ENCODE measurements at regions not wholly inside any gene's neighbourhood (a gene's known extent, or its start where the extent isn't known, plus 50 kb on each side); places are given as distances from the start of the nearest gene placed in this dataset.
A peak's percentile ranks its signal among the peaks of the same experiment; 100 is the strongest.
"Not testable (repeated sequence)": the region's sequence is repeated elsewhere in the genome, so short reads cannot be mapped to it uniquely, and the experiment has no call there.

GRCh38 chrX:145393702-145394235, 146.5 kb downstream of the SPANXN1 start:
- no peak for DNase-seq

DNA sequence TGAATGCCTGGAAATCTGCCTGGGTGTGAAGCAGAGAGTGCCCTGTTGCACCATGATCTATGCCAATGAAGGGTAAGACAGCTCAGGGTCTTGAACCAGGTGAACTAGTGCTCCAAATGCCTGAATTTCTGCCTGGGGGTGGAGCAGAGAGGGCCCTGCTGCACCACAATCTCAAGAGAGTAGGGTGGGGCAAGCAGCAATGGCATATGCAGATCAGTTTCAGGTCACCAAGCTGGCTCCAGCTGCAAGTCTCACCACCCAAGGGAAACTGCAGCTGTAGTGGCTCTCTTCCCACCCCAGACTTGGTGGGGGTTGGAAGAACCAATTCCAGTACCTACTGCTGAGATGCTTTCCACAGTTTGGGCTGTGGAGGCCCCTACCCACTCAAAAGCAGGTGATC, 147.0 kb downstream of the SPANXN1 start:
- no peak for DNase-seq

DNA sequence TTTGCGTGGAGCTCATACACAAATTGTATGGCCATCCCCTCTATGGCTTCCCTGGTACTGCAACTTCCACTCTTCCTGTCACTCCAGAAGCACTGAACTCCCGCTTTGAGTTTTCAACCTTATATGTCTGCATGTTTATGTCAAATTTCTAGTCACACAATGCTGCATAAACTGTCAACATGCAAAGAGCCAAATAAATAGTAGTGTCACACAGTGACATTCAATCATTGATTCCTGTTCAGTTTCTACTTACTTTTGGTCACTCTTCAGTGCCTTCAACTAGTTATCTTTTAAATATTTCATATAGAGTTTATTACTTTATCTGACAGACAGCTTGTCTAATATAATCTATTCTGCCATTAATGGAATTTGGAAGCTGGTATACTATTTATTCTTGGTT, 149.3 kb downstream of the SPANXN1 start:
- DNase-seq = no peak

- DNase-seq = peak; percentile 2 to 32
Measured at GRCh38 chrX:145405012-145405411, 157.7 kb downstream of the SPANXN1 start.

DNA sequence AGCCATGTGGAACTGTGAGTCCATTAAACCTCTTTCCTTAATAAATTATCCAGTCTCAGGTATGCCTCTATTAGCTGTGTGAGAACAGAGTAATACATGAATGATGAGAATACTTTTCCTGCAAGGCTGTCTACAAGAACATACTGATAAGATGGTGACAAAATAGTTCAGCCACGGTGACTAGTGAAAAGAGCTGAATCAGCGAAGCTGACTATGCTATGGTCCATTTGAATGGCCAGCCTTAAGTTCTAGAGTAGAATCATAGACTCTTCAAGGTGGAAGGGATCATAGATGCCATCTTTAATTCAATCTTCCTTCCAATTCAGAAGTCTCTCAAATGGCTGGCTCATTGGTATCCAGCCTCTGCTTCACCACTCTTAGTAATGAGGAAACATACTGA, 163.3 kb downstream of the SPANXN1 start:
- DNase-seq = no peak

DNA sequence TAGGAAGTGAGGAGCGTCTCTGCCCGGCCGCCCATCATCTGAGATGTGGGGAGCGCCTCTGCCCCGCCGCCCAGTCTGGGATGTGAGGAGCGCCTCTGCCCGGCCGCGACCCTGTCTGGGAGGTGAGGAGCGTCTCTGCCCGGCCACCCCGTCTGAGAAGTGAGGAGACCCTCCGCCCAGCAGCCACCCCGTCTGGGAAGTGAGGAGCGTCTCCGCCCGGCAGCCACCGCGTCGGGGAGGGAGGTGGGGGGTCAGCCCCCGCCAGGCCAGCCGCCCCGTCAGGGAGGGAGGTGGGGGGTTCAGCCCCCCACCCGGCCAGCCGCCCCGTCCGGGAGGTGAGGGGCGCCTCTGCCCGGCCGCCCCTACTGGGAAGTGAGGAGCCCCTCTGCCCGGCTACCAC, 188.9 kb downstream of the SPANXN1 start:
- not testable (repeated sequence) for DNase-seq

DNA sequence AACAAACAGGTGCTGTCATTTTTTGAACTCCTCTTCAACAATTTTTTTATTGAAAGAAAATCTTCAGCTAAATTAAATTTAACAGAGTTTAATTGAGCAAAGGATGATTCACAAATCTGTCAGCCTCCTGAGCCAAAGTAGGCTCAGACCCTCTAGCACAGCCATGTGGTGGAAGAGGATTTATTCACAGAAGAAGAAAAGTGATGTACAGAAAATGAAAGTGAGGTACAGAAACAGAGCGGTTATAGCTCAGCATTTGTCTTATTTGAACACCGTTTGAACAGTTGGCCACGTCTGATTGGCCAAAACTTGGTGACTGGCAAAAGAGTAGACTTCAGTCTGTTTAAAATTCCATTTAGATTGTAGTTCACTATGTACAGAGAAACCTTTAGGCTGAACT, 217.3 kb downstream of the SPANXN1 start:
- DNase-seq = no peak

GRCh38 chrX:145475725-145476124, 228.4 kb downstream of the SPANXN1 start:
- no peak for DNase-seq

GRCh38 chrX:145484740-145485139, 237.4 kb downstream of the SPANXN1 start:
- no peak for DNase-seq

DNA sequence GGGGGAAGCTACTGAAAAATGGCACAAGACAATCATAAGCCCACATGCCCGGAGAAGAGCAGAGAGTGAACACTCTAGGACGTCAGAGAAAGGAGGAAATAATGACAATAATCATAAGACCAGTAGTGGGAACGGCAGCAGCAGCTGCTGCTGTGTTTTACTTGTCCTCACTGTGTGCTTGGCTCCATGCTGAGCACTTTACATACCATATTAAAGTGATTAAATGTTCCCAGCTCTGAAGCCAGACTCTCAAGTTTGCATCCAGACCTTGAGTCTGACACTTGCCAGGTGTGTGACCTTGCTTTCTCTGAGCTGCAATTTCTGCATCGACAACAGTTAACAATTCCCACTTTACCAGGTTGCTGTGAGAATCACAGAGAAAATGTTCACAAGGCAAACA, 255.4 kb downstream of the SPANXN1 start:
- no peak for DNase-seq

DNA sequence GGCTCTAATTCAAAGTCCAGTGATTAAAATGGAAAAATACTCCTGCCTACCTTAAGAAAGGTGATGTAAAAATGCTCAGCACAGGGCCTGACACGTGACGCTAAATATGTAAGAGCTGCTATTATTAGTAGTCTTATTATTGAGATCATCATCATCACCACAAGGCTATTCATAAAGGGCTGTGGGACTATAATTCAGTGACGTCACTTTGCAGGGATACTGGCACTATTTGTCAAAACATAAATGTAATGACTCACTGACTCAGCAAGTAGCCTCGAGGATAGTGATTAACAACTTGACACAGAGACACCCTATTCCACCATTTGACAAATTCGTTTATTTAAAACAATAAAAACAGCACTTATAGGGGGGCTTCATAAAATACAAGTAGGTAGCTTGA, 258.9 kb downstream of the SPANXN1 start:
- DNase-seq = no peak

DNA sequence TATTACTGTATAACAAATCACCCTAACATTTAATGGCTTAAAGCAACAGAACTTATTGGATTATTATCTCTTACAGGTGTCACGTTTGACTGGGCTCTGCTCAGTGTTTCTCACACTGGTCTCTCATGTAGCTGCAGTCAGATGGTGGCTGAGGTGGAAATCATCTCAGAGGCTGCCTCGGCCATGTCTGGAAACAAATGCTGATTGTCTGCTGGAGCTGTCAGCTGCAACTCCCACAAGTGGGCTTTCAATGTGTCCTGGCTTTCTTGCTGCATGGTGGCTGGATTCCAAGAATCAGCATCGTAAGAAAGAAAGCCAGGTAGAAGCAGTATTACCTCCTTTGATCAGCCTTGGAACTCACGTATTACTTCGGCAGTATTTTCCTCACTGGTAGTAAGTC, 277.6 kb downstream of the SPANXN1 start:
- DNase-seq = no peak

DNA sequence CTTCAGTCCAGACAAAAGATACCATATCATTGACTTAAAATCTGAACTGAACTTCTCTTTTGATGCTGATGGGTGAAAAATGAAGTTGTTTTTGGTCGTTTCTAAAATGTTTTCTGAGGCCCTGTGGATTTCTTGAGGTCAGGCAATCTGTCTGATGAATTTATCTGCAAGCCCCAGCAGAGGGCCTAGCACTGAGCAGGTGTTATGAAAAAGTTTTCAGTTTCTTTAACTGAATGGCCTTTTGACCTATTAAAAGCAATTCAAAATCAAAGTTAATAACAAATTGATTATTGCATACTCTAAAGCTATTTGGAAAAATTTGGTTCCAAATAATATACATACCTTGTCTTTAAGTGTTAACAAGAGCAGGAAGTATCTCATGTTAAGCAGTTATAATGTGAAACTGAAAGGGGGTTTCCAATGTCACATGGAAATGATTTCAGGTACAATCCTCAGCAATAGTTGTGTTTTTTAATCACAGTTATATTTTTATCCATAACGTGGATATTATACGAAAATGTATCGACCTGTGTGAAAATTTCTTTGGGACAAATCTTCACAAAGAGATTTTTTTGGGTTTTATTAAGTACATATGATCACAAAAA, 285.0 kb downstream of the SPANXN1 start:
- no peak for DNase-seq

GRCh38 chrX:145533534-145533933, 284.1 kb upstream of the SLITRK2 start:
- no peak for DNase-seq

- DNase-seq = no peak
Measured at GRCh38 chrX:145549496-145549895, 268.1 kb upstream of the SLITRK2 start.

- DNase-seq = no peak
Measured at GRCh38 chrX:145552643-145553042, 265.0 kb upstream of the SLITRK2 start.

GRCh38 chrX:145553702-145554101, 263.9 kb upstream of the SLITRK2 start:
- DNase-seq = no peak

DNA sequence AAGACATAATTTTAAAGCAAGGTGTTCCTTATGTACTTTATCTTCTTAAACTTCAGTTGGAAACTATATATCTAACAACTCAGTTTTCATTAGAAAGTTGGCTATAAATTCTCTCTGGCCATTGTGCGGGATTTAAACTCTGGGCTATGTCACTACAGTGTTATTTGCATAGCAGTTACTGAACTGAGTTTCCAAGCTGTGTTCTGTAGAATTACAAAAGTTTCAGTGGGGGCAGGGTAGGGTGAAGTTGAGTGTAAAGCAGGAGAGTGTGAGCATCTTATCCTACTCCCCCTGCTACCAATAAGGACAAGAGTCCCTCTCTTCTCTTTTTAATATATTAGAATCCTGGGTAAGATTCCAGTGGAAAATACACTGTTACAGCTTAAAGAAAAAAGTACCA, 254.5 kb upstream of the SLITRK2 start:
- no peak for DNase-seq

DNA sequence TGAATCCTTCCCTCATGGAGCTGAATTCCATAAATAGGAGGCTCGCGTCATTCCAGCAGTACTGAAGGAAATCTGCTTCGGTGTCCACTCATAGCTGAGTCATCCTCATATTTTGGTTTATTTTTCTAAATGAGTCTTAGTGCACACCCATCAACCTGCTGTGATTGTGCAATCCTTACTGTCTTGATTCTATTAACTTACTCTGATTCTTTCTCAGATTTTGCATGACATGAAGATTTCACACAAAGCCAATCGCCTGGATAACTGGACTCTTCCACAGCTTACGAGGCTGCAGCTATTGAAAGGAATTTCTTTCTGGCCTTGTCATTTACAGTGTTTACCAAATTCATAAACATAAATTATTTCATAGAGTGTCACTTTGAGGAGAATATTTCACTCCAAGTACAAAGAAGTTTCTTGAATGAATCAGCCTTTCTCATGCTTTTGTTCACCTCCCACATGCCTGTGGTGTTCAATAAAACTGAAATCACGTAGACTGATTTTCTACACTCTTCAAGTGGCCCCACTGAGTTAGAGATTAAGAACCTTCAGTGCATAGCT, 207.6 kb upstream of the SLITRK2 start:
- DNase-seq = no peak

GRCh38 chrX:145613894-145614293, 203.7 kb upstream of the SLITRK2 start:
- DNase-seq = no peak

DNA sequence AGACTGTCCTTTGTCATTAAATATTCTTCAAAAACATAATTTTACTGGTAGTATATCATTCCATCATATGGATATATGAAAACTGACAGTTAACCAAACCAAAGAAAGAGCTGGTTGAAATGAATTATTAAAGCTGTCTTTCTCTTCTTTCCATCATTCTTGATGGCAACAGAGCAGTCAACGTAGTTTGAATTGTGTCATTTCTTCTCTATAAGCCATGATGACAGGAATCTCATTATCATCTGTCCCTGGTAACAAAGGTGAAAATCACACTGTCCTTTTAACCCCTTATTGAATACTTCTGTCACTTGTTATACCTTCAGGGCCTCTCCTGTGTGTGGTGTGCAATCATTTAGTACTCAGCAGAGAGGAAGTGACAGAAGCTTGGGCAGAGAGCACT, 197.0 kb upstream of the SLITRK2 start:
- DNase-seq = no peak

- no peak for DNase-seq
Measured at GRCh38 chrX:145623453-145623852, 194.2 kb upstream of the SLITRK2 start.

DNA sequence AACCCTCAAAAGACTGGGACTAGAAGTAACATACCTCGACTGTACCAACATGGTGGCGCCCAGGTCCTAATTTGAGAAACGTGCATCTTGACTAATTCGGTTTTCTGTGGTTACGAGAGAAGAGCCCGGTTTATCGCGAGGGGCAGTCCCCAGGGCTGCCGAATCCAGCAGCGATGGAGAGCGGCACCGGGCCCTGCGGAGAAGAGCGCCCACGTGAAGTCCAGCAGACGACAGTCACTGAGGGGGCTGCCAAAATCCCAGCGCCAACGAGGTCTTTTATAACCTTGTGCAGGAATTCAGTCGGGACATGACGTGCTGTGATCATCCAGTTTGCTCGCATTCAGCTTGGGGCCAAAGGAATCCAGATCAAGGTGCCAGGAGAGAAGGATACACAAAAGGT, 187.5 kb upstream of the SLITRK2 start:
- no peak for DNase-seq

DNA sequence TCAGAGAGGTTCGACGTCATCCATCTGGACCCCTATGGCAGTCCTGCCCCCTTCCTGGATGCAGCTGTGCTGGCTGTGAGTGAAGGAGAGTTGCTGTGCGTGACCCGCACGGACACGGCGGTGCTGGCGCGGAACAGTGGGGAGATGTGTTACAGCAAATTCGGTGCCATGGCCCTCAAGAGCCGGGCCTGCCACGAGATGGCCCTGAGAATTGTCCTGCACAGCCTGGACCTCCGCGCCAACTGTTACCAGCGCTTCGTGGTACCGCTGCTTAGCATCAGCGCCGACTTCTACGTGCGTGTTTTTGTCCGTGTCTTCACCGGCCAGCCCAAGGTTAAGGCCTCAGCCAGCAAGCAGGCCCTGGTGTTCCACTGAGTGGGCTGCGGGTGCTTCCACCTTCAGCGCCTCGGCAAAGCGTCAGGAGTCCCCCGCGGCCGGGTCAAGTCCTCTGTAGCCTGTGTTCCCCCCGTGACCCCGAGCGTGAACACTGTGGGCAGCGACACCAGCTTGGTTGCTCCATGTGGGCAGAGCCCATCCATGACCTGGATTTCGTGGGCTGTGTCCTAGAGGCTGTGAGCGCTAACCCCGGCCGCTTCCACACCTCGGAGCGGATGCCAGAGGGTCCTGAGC, 186.7 kb upstream of the SLITRK2 start:
- no peak for DNase-seq
